Upper lobe of right lung (tissue), 1 donor: ENCODE measurements at regions not wholly inside any gene's neighbourhood (a gene's known extent, or its start where the extent isn't known, plus 50 kb on each side); places are given as distances from the start of the nearest gene placed in this dataset.

ENCODE experiments used
- ATAC-seq: fragments of 200-7000 bp; cut with Tn5 transposase; one replicate; pipeline ENCODE4 v1.9.1; 2020; ENCODE audit warnings: mild to moderate bottlenecking, moderate library complexity
- DNase-seq: peaks from one replicate; pipeline ENCODE4 v3.0.0-alpha.2; 2020
- H3K27ac ChIP-seq: fragments of 200-600 bp; one replicate; pipeline ENCODE4 v1.8.0; 2022
- H3K27me3 ChIP-seq: fragments of 200-600 bp; one replicate; pipeline ENCODE4 v1.8.0; 2022; ENCODE audit warnings: mild to moderate bottlenecking
- H3K36me3 ChIP-seq: fragments of 200-600 bp; one replicate; pipeline ENCODE4 v1.8.0; 2022
- H3K4me1 ChIP-seq: fragments of 200-600 bp; one replicate; pipeline ENCODE4 v1.8.0; 2022
- H3K4me3 ChIP-seq: fragments of 200-600 bp; one replicate; pipeline ENCODE4 v1.8.0; 2022; ENCODE audit warnings: mild to moderate bottlenecking
- H3K9me3 ChIP-seq: fragments of 200-600 bp; one replicate; pipeline ENCODE4 v1.8.0; 2022
- intact Hi-C: fragments of 100-400 bp; cut with DNase I; formaldehyde crosslinking; loops from one replicate; pipeline ENCODE4 v1.11.0; 2022
- TF ChIP-seq, protein P1 (sequence below): fragments of 200-600 bp; IDR thresholded peaks from one replicate; pipeline ENCODE4 v1.8.0; 2022; ENCODE audit warnings: antibody characterized with exemption
- donor health status: DM: no; HTN: yes; CAD: no; lungs with severe emphysema.

DNA sequence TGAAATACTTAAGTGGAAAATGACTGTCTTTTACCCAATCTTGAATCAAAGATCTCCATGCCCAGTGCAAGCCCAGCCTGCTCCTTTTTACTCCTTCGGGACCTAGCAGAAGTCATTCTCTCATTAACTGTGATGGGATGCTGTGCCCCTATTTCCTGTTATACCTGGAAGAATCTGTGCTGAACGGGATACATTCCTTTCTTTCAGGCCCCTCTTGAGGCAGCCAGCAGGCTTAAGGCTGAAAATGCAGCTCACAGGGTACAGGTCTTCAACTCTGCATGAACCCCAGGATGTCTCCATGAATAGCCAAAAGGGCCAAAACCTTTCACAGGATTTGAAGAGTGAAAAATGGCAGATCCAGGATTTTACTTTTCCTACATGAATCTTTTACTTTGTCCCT lies 784.8 kb upstream of the KLHL29 start:
- TF ChIP-seq, protein P1, sequence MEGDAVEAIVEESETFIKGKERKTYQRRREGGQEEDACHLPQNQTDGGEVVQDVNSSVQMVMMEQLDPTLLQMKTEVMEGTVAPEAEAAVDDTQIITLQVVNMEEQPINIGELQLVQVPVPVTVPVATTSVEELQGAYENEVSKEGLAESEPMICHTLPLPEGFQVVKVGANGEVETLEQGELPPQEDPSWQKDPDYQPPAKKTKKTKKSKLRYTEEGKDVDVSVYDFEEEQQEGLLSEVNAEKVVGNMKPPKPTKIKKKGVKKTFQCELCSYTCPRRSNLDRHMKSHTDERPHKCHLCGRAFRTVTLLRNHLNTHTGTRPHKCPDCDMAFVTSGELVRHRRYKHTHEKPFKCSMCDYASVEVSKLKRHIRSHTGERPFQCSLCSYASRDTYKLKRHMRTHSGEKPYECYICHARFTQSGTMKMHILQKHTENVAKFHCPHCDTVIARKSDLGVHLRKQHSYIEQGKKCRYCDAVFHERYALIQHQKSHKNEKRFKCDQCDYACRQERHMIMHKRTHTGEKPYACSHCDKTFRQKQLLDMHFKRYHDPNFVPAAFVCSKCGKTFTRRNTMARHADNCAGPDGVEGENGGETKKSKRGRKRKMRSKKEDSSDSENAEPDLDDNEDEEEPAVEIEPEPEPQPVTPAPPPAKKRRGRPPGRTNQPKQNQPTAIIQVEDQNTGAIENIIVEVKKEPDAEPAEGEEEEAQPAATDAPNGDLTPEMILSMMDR = no peak
- no peak overlapping the region for H3K4me3 ChIP-seq
- H3K4me1 ChIP-seq = no peaks in the 10 kb centered on the region
- intact Hi-C loops = no loop called here
- no peak for ATAC-seq
- no peaks in the 10 kb centered on the region for H3K36me3 ChIP-seq
- no peaks in the 10 kb centered on the region for H3K27me3 ChIP-seq
- DNase-seq = no peak
- H3K27ac ChIP-seq = no peak overlapping the region
- H3K9me3 ChIP-seq = no peaks in the 10 kb centered on the region

DNA sequence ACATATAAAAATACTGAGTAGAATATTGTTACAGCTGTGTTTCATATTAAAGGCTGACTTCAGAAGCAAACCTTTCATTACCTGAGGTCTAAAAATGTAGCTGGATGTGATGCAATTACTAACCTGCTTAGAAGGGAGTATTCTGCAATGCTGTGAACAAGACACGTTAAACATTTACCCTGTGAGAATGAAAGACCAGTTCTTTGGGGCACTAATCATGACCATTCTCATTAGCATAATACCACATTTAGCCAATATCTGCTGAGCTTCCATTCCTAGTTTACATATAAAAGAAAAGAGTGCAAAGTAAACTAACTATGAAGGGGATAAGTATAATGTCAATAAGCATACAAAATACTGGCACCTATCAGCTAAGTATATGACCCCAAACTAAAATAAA lies 784.0 kb upstream of the KLHL29 start:
- peak; percentile 84 for ATAC-seq
- Histone ChIP-seq H3K27ac (no peak overlapping the region), H3K4me3 (no peak overlapping the region), H3K36me3 (no peaks in the 10 kb centered on the region), H3K27me3 (no peaks in the 10 kb centered on the region), H3K4me1 (no peaks in the 10 kb centered on the region), H3K9me3 (no peaks in the 10 kb centered on the region)
- intact Hi-C loops = no loop called here
- no peak for DNase-seq
- TF ChIP-seq, protein P1 = no peak

DNA sequence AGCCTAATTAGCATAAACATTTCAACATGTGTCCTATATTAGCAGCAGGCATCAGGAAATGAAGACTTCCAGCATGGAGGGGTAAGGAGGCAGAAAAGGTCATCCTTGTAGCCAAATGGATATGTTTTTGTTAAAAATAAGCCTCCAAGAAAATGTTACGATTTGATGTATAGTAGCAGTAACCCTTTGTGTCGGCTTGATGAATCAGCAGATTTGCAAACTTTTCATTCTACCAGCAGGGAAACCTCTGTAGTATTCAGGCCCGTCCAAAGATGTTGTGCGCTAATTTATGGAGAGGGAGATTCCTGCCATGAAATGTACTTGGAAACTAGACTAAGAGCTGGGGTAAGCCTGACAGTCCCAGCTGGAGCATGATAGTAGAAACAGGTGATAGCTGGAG lies 780.8 kb upstream of the KLHL29 start:
- intact Hi-C loops = no loop called here
- no peak for DNase-seq
- no peak for ATAC-seq
- H3K27me3 ChIP-seq = no peaks in the 10 kb centered on the region
- H3K4me1 ChIP-seq = no peaks in the 10 kb centered on the region
- no peak overlapping the region for H3K27ac ChIP-seq
- no peaks in the 10 kb centered on the region for H3K9me3 ChIP-seq
- no peak overlapping the region for H3K4me3 ChIP-seq
- no peaks in the 10 kb centered on the region for H3K36me3 ChIP-seq
- TF ChIP-seq, protein P1 = no peak

DNA sequence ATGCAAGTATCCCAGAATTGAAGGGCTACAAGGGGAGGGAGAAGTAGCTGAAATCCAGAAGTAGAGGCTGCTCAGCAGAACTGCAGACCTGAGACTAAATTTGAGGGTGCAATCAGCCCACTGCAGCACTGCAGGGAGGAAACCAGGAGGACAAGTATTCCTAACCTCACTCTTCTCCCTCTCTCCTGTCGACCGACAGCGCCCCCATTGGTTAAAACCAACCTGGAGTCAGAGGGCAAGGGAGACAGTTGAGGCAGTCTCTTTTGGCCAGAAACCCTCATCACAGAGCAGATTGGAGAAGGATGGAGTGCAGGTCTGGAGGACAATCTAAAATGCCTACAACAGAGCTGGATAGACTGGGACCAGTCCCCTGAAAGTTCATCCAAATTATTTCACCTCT lies 768.9 kb upstream of the KLHL29 start:
- no peak for ATAC-seq

DNA sequence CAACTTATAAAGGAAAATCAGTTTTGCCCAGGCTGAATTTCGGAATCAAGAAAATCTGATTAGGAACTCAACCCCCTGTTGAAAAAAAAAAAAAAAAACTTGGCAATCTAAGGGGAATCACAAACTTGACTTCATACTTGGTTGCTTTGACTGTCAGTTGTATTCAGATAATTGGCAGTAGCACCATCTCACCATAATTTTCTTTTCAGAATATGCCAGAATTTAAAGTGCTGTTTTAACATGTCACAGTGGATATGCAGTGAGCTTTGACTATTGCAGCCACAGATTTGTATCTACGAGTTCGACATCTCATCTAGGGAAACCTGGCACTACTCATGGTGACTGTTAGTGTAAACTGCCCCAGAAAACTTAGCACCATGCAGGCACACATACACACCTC lies 761.4 kb upstream of the KLHL29 start:
- Histone ChIP-seq H3K4me1 (no peaks in the 10 kb centered on the region), H3K27ac (no peak overlapping the region), H3K4me3 (no peak overlapping the region), H3K9me3 (no peaks in the 10 kb centered on the region), H3K27me3 (no peaks in the 10 kb centered on the region), H3K36me3 (no peaks in the 10 kb centered on the region)
- no peak for ATAC-seq
- intact Hi-C loops = no loop called here
- TF ChIP-seq, protein P1 = no peak
- no peak for DNase-seq

More for the DNA sequence above, 768.9 kb upstream of the KLHL29 start:
- Histone ChIP-seq H3K4me1 (no peaks in the 10 kb centered on the region), H3K27me3 (no peaks in the 10 kb centered on the region), H3K9me3 (no peaks in the 10 kb centered on the region), H3K27ac (no peak overlapping the region), H3K4me3 (no peak overlapping the region), H3K36me3 (no peaks in the 10 kb centered on the region)
- intact Hi-C loops = no loop called here
- TF ChIP-seq, protein P1 = no peak
- DNase-seq = no peak

DNA sequence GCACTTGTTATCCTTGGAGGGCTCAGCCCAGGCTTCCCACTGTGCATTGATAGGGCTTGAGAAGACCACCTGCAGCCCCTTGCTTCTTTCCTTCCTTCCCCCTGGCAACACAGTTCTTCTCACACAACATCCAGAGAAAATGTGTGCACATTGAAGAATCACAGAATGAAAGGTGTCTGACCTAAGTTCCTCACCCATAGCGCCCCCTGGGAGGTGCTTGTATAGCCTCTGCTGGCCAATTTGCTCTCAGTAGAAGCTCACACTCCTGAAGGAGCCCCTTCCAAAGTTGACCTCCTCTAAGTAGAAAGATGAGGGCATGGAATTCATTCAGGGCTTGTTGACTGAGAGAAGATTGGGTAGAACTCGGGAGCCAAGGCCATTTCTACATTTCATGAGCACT lies 758.4 kb upstream of the KLHL29 start:
- H3K36me3 ChIP-seq = no peaks in the 10 kb centered on the region
- TF ChIP-seq, protein P1 = peak; percentile 18
- no peak overlapping the region for H3K27ac ChIP-seq
- DNase-seq (no peak), ATAC-seq (peak; percentile 30)
- H3K4me1 ChIP-seq = no peaks in the 10 kb centered on the region
- H3K4me3 ChIP-seq = no peak overlapping the region
- intact Hi-C loops = no loop called here
- no peaks in the 10 kb centered on the region for H3K27me3 ChIP-seq
- H3K9me3 ChIP-seq = no peaks in the 10 kb centered on the region
